ENCODE measurements at regions not wholly inside any gene's neighbourhood (a gene's known extent, or its start where the extent isn't known, plus 50 kb on each side); places are given as distances from the start of the nearest gene placed in this dataset.
A peak's percentile ranks its signal among the peaks of the same experiment; 100 is the strongest.
"Not testable (repeated sequence)": the region's sequence is repeated elsewhere in the genome, so short reads cannot be mapped to it uniquely, and the experiment has no call there.

- POLR2A ChIA-PET; H3K27ac Mint-ChIP-seq; H3K9me3 Mint-ChIP-seq; DNase-seq; H3K36me3 Mint-ChIP-seq; H3K4me3 Mint-ChIP-seq; H3K27me3 Mint-ChIP-seq; H3K4me1 Mint-ChIP-seq; ATAC-seq (ENCODE audit: low read depth): not testable (repeated sequence)
These were observed 389.2 kb downstream of the ZNF716 start for GRCh38 chr7:57839152-57839551.

GRCh38 chr7:57867884-57868701 lies 418.1 kb downstream of the ZNF716 start:
- Mint-ChIP-seq H3K4me3 (no peak overlapping the region), H3K4me1 (peaks cover 1% of the 10 kb centered on the region), H3K27me3 (peaks cover 18% of the 10 kb centered on the region), H3K36me3 (no peaks in the 10 kb centered on the region), H3K27ac (peak overlapping the region; percentile 82), H3K9me3 (peaks cover 8% of the 10 kb centered on the region)
- POLR2A ChIA-PET = no interaction called here
- no peak for ATAC-seq (ENCODE audit: low read depth)
- no peak for DNase-seq

DNA sequence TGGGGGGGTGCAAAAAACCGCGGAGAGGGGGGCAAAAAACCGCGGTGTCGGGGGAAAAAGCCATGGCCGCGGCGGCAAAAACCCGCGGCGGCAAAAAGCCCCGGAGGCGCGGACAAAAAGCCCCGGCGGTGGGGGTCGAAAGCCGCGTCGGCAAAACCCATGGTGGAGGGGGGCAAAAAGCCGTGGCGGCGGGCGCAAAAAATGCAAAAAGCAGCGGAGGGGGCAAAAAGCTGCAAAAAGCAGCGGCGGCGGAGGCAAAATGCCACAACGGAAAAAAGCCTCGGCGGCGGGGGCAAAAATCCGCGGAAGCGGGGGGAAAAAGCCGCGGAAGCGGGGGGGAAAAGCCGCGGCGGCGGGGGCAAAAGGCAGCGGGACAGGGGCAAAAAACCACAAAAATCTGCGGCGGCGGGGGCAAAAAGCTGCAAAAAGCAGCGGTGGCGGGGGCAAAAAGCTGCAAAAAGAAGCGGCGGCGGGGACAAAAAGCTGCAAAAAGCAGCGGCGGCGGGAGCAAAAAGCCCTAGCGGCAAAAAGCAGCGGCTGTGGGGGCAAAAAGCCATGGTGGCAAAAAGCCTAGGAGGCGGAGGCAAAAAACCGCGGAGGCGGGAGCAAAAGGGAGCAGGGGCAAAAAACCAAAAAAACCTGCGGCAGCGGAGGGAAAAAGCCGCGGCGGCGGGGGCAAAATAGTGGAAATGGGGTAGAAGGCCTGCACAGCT lies 418.9 kb downstream of the ZNF716 start:
- peaks cover 8% of the 10 kb centered on the region for H3K9me3 Mint-ChIP-seq
- peaks cover 18% of the 10 kb centered on the region for H3K27me3 Mint-ChIP-seq
- ATAC-seq (ENCODE audit: low read depth) (no peak), DNase-seq (peak; percentile 24)
- no peaks in the 10 kb centered on the region for H3K36me3 Mint-ChIP-seq
- H3K4me3 Mint-ChIP-seq = no peak overlapping the region
- H3K27ac Mint-ChIP-seq = peak overlapping the region; percentile 25
- POLR2A ChIA-PET = no interaction called here
- peaks cover 1% of the 10 kb centered on the region for H3K4me1 Mint-ChIP-seq

All from activated naive CD8-positive, alpha-beta T cell treated with anti-CD3 and anti-CD28 coated beads, Interleukin-2, amount 10 ng/mL, durations not matched to agents 7 days and 5 days (primary cell).